Endothelial cell of umbilical vein (primary cell): ENCODE measurements at regions not wholly inside any gene's neighbourhood (a gene's known extent, or its start where the extent isn't known, plus 50 kb on each side); places are given as distances from the start of the nearest gene placed in this dataset.

Experiments
- BruUV-seq: library from RNA; stranded (reverse); fragments of 400-500 nt; replicated peaks from 2 replicates; lab custom pipeline; 2021; lab: Mats Ljungman, UMichigan
- CTCF ChIA-PET: fragments of 300-600, 350-600 bp; sonication (Branson Sonifier 250); formaldehyde crosslinking; loops from one replicate; lab custom pipeline; 2021; ENCODE audit warnings: antibody characterized with exemption, inconsistent platforms; lab: Charles Lee
- POLR2A ChIA-PET: fragments of 300-600, 350-600 bp; sonication (Branson Sonifier 250); formaldehyde crosslinking; loops from one replicate; lab custom pipeline; 2021; ENCODE audit warnings: antibody characterized with exemption, inconsistent platforms; lab: Charles Lee
- DNase-seq: peaks from one replicate; pipeline ENCODE4 v3.0.0-alpha.2; 2011; ENCODE audit warnings: low read depth, low spot score
- FAIRE-seq: peaks from 2 replicates; lab custom pipeline; 2011; peaks lifted over from hg19 to GRCh38; lab: Jason Lieb, UNC
- H2AFZ ChIP-seq: 2 replicates; pipeline ENCODE4 v1.6.0; 2012; ENCODE audit warnings: low read depth, low read length, control low read depth, inconsistent platforms
- H3K27ac ChIP-seq: 2 replicates; pipeline ENCODE4 v1.5.1; 2011; ENCODE audit warnings: low read depth, mild to moderate bottlenecking, control low read depth, low read length, moderate library complexity; ENCODE audit not compliant: insufficient read depth
- H3K27me3 ChIP-seq, 2 experiments: 2 replicates each; pipeline versions ENCODE4 v1.6.0 to v1.6.1; 2011; ENCODE audit warnings: low read length in 2 of 2, mixed read lengths in 1 of 2; ENCODE audit not compliant: control insufficient read depth in 2 of 2, insufficient read depth in 2 of 2
- H3K36me3 ChIP-seq, 2 experiments: 2 replicates in 1 of 2; 3 replicates in 1 of 2; pipeline ENCODE4 v1.5.1; 2011; ENCODE audit warnings: low read length in 2 of 2, mild to moderate bottlenecking in 1 of 2, moderate library complexity in 1 of 2; ENCODE audit not compliant: control insufficient read depth in 2 of 2, insufficient read depth in 2 of 2; ENCODE audit errors: extremely low read depth in 1 of 2
- H3K4me1 ChIP-seq: 3 replicates; pipeline ENCODE4 v1.5.1; 2011; ENCODE audit warnings: mild to moderate bottlenecking, low read length; ENCODE audit not compliant: control insufficient read depth, insufficient read depth; ENCODE audit errors: extremely low read depth
- H3K4me2 ChIP-seq: 2 replicates; pipeline ENCODE4 v1.6.1; 2011; ENCODE audit warnings: low read length, control low read depth, mixed read lengths; ENCODE audit not compliant: insufficient read depth
- H3K4me3 ChIP-seq, 3 experiments: fragments of 200-600 bp in 1 of 3; sonication (generic), shearing (Covaris generic) in 1 of 3; replicated peaks in 1 of 3; 2 replicates each; pipeline ENCODE4 v1.5.1; 2011 to 2016; ENCODE audit warnings: control low read depth in 3 of 3, low read length in 3 of 3, mild to moderate bottlenecking in 2 of 3, inconsistent platforms in 1 of 3, low read depth in 1 of 3, moderate library complexity in 1 of 3; ENCODE audit not compliant: insufficient read depth in 1 of 3
- H3K79me2 ChIP-seq: 2 replicates; pipeline ENCODE4 v1.6.0; 2012; ENCODE audit warnings: low read length, inconsistent platforms; ENCODE audit not compliant: control insufficient read depth, insufficient read depth
- H3K9ac ChIP-seq: replicated peaks from 2 replicates; pipeline ENCODE3; 2011; ENCODE audit warnings: low read length, control low read depth; ENCODE audit not compliant: insufficient read depth; ENCODE audit errors: extremely low read depth
- H3K9me1 ChIP-seq: replicated peaks from 3 replicates; pipeline ENCODE4 v1.6.0; 2011; ENCODE audit warnings: mild to moderate bottlenecking, low read length; ENCODE audit not compliant: control insufficient read depth, insufficient read depth; ENCODE audit errors: extremely low read depth
- H3K9me3 ChIP-seq: replicated peaks from 2 replicates; pipeline ENCODE4 v1.5.1; 2012; ENCODE audit warnings: low read length, inconsistent platforms; ENCODE audit not compliant: control insufficient read depth, insufficient read depth
- H4K20me1 ChIP-seq: replicated peaks from 2 replicates; pipeline ENCODE3; 2011; ENCODE audit warnings: mild to moderate bottlenecking, low read length; ENCODE audit not compliant: control insufficient read depth, insufficient read depth; ENCODE audit errors: extremely low read depth
- CTCF ChIP-seq, 2 donors: IDR thresholded peaks; 1 replicate in 1 of 2; 2 replicates in 1 of 2; pipeline ENCODE4 v1.5.1; 2011; ENCODE audit warnings: low read length in 2 of 2, mild to moderate bottlenecking in 2 of 2, moderate library complexity in 2 of 2, control low read depth in 1 of 2, inconsistent platforms in 1 of 2, low read depth in 1 of 2; ENCODE audit not compliant: insufficient read depth in 1 of 2; ENCODE audit errors: extremely low read depth in 1 of 2
- EZH2 ChIP-seq: IDR thresholded peaks from 2 replicates; pipeline ENCODE4 v1.6.1; 2012; ENCODE audit warnings: borderline replicate concordance, low read depth, mild to moderate bottlenecking, moderate library complexity, low read length, inconsistent platforms; ENCODE audit not compliant: severe bottlenecking
- FOS ChIP-seq: IDR thresholded peaks from 2 replicates; pipeline ENCODE4 v1.6.1; 2011; ENCODE audit warnings: mild to moderate bottlenecking, low read length, moderate library complexity, borderline replicate concordance; ENCODE audit not compliant: insufficient read depth
- GATA2 ChIP-seq: IDR thresholded peaks from 2 replicates; pipeline ENCODE4 v1.7.0; 2011; ENCODE audit warnings: low read depth, mild to moderate bottlenecking, moderate library complexity, mixed read lengths, low read length; ENCODE audit not compliant: insufficient read length, insufficient read depth
- JUN ChIP-seq: IDR thresholded peaks from 2 replicates; pipeline ENCODE4 v1.6.1; 2011; ENCODE audit warnings: borderline replicate concordance, low read depth; ENCODE audit not compliant: insufficient read length, insufficient read depth
- MAX ChIP-seq: IDR thresholded peaks from 2 replicates; pipeline ENCODE4 v1.6.1; 2011; ENCODE audit not compliant: insufficient read depth, insufficient read length
- MYC ChIP-seq: IDR thresholded peaks from one replicate; pipeline ENCODE4 v1.6.1; 2011; ENCODE audit warnings: mild to moderate bottlenecking, low read depth, low read length
- POLR2A ChIP-seq: IDR thresholded peaks from 2 replicates; pipeline ENCODE4 v1.6.1; 2012; ENCODE audit warnings: low read depth, mild to moderate bottlenecking, control low read depth, low read length
- POLR2AphosphoS5 ChIP-seq: IDR thresholded peaks from 2 replicates; pipeline ENCODE4 v1.6.1; 2012; ENCODE audit warnings: low read depth, mild to moderate bottlenecking, control low read depth, low read length, moderate library complexity; ENCODE audit not compliant: insufficient read depth
- dilution Hi-C: fragments of 300-500 bp; cut with MboI; formaldehyde crosslinking; loops from one replicate; pipeline ENCODE4 v1.15.0; 2019; ENCODE audit warnings: low sequenced_read_pairs; ENCODE audit not compliant: extremely low pct_ligation_motif_present
- intact Hi-C: fragments of 100-400 bp; cut with micrococcal nuclease; formaldehyde crosslinking; loops from one replicate; pipeline ENCODE4 v1.10.0; 2022

GRCh38 chr11:130653838-130654636 is 205.6 kb downstream of the ADAMTS15 start:
- ChIA-PET CTCF (interaction anchor here (0.6 to 0.7 kb wide), 2 partner anchors 223 to 1121 kb away, joined by 3 read pairs; no protein-coding TSS in a partner anchor), POLR2A (no interaction called here)
- H3K27ac ChIP-seq: no peak overlapping the region
- no peak overlapping the region for H3K4me2 ChIP-seq
- H3K9me3 ChIP-seq: no peaks in the 10 kb centered on the region
- H2AFZ ChIP-seq: no peak overlapping the region
- H3K36me3 ChIP-seq: no peaks in the 10 kb centered on the region
- dilution Hi-C loops (no loop called here), intact Hi-C loops (no loop called here)
- TF ChIP-seq POLR2AphosphoS5: no peak
- TF ChIP-seq FOS: no peak
- TF ChIP-seq JUN: no peak
- no peak for TF ChIP-seq POLR2A
- no peak for TF ChIP-seq GATA2
- no peak for TF ChIP-seq MAX
- TF ChIP-seq MYC: no peak
- no peak for TF ChIP-seq CTCF (IDR thresholded peaks at IDR 0.05; ENCODE audit: extremely low read depth in 1 of 2, insufficient read depth in 1 of 2, low read depth in 1 of 2, low read length in 2 of 2)
- no peak for TF ChIP-seq EZH2
- no peaks in the 10 kb centered on the region for H4K20me1 ChIP-seq
- no TSS peak for BruUV-seq
- no peaks in the 10 kb centered on the region for H3K79me2 ChIP-seq
- H3K4me1 ChIP-seq: no peaks in the 10 kb centered on the region
- peaks cover 0 to 4% of the 10 kb centered on the region in 2 experiments for H3K27me3 ChIP-seq
- no peak overlapping the region for H3K4me3 ChIP-seq
- no peak for DNase-seq
- no peak for FAIRE-seq
- no peaks in the 10 kb centered on the region for H3K9me1 ChIP-seq
- H3K9ac ChIP-seq: no peak overlapping the region
